ENCODE measurements at regions not wholly inside any gene's neighbourhood (a gene's known extent, or its start where the extent isn't known, plus 50 kb on each side); places are given as distances from the start of the nearest gene placed in this dataset.
A peak's percentile ranks its signal among the peaks of the same experiment; 100 is the strongest.

GRCh38 chr22:49524362-49524761 is 303.3 kb downstream of the BRD1 start:
- in situ Hi-C loops (cut with MboI; ENCODE audit: low pct_unique_long_range_greater_than_20kb in 2 of 9, low sequenced_read_pairs in 9 of 9, unreplicated experiment in 9 of 9): no loop called here
- Histone ChIP-seq H3K27ac (no peak overlapping the region), H3K4me1 (replicated peaks in 1 of 2) (no peaks in the 10 kb centered on the region), H3K4me3 (no peak overlapping the region)
- peak in 1 of 8 experiments; percentile 28 for ATAC-seq (replicated peaks in 6 of 8)
- WGBS, 10 experiments: 6 to 59% (median 31%) methylated on average over 2 to 5 of the region's 5 CpGs; no CpG with 5 or more reads in 3 of the 10 experiments

- H3K4me3 ChIP-seq: no peak overlapping the region
- in situ Hi-C loops (cut with MboI; ENCODE audit: low pct_unique_long_range_greater_than_20kb in 2 of 9, low sequenced_read_pairs in 9 of 9, unreplicated experiment in 9 of 9): no loop called here
- no peak for ATAC-seq (replicated peaks in 6 of 8)
- 40 to 100% (median 81%) methylated on average over 1 to 4 of the region's 15 CpGs; no CpG with 5 or more reads in 6 of the 10 experiments for WGBS, 10 experiments
- H3K4me1 ChIP-seq (replicated peaks in 1 of 2): no peaks in the 10 kb centered on the region
- H3K27ac ChIP-seq: no peak overlapping the region
These were observed 304.2 kb downstream of the BRD1 start for GRCh38 chr22:49523374-49524008.

- H3K4me1 ChIP-seq (replicated peaks in 1 of 2): no peaks in the 10 kb centered on the region
- no peak for ATAC-seq (replicated peaks in 6 of 8)
- H3K4me3 ChIP-seq: no peak overlapping the region
- H3K27ac ChIP-seq: no peak overlapping the region
- WGBS, 10 experiments: 0 to 100% (median 56%) methylated on average over 1 to 6 of the region's 10 CpGs; no CpG with 5 or more reads in 4 of the 10 experiments
- in situ Hi-C loops (cut with MboI; ENCODE audit: low pct_unique_long_range_greater_than_20kb in 2 of 9, low sequenced_read_pairs in 9 of 9, unreplicated experiment in 9 of 9): no loop called here
These were observed 304.9 kb downstream of the BRD1 start for GRCh38 chr22:49522582-49523373.

GRCh38 chr22:49521787-49522224 is 305.9 kb downstream of the BRD1 start:
- WGBS, 10 experiments: 7 to 92% (median 13%) methylated on average over 2 to 3 of the region's 6 CpGs; no CpG with 5 or more reads in 7 of the 10 experiments
- Histone ChIP-seq H3K4me1 (replicated peaks in 1 of 2) (no peaks in the 10 kb centered on the region), H3K4me3 (no peak overlapping the region), H3K27ac (no peak overlapping the region)
- ATAC-seq (replicated peaks in 6 of 8): no peak
- in situ Hi-C loops (cut with MboI; ENCODE audit: low pct_unique_long_range_greater_than_20kb in 2 of 9, low sequenced_read_pairs in 9 of 9, unreplicated experiment in 9 of 9): no loop called here

- H3K27ac ChIP-seq: no peak overlapping the region
- ATAC-seq (replicated peaks in 6 of 8): no peak
- in situ Hi-C loops (cut with MboI; ENCODE audit: low pct_unique_long_range_greater_than_20kb in 2 of 9, low sequenced_read_pairs in 9 of 9, unreplicated experiment in 9 of 9): no loop called here
- WGBS, 10 experiments: 7 to 76% (median 45%) methylated on average over 4 to 18 of the region's 18 CpGs
- H3K4me1 ChIP-seq (replicated peaks in 1 of 2): no peaks in the 10 kb centered on the region
- H3K4me3 ChIP-seq: no peak overlapping the region
These were observed 308.4 kb downstream of the BRD1 start for GRCh38 chr22:49519117-49519737.

GRCh38 chr22:49518436-49518970 is 309.2 kb downstream of the BRD1 start:
- ATAC-seq (replicated peaks in 6 of 8): no peak
- H3K4me3 ChIP-seq: no peak overlapping the region
- in situ Hi-C loops (cut with MboI; ENCODE audit: low pct_unique_long_range_greater_than_20kb in 2 of 9, low sequenced_read_pairs in 9 of 9, unreplicated experiment in 9 of 9): no loop called here
- no peaks in the 10 kb centered on the region for H3K4me1 ChIP-seq (replicated peaks in 1 of 2)
- 0 to 90% (median 60%) methylated on average over 1 to 7 of the region's 22 CpGs; no CpG with 5 or more reads in 3 of the 10 experiments for WGBS, 10 experiments
- no peak overlapping the region for H3K27ac ChIP-seq

DNA sequence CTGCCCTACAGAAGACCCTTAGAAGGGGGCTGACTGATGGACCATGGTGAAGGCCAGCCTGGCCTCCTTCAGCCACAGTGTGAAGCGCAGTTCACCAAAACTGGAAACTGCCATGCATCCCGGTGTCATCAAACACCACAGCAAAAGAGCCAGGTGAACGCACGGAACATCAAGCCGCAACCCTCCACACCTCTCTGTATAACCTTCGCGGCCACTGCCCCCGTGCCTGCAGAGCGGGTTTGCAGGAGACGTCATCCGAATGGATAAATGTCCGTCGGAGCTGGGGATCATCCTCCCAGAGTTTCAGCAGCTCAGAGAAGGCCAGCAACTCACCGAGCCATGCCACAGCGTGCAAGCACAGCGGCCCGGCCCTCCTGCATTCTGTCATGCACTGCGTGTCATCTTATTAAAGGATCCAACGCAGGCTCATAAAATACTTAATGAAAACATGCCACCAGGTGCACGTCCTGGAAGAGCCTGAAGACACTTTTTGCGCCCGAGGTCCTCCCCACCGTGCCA is 309.9 kb downstream of the BRD1 start:
- no peak for ATAC-seq (replicated peaks in 6 of 8)
- in situ Hi-C loops (cut with MboI; ENCODE audit: low pct_unique_long_range_greater_than_20kb in 2 of 9, low sequenced_read_pairs in 9 of 9, unreplicated experiment in 9 of 9): no loop called here

DNA sequence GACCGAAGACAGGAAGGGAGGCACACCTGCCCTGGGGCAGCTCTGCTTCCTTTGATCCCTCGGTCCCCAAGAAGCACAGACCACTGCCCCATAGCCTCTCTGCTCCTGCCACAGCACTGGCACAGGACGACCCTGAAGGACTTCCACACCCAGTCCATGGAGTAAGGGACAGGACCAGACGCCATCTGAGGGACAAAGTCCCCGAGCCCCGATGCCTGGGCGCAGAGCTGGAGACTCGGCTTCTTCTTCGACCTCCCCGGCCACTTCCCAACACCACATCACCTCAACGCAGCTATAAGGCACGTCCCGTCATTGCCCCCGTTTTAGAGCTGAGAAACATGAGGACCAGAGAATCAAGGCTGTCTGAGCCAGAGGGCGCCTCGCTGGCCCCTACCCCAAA is 310.5 kb downstream of the BRD1 start:
- Histone ChIP-seq H3K27ac (no peak overlapping the region), H3K4me1 (replicated peaks in 1 of 2) (peaks cover 0 to 3% of the 10 kb centered on the region in 2 donors), H3K4me3 (no peak overlapping the region)
- in situ Hi-C loops (cut with MboI; ENCODE audit: low pct_unique_long_range_greater_than_20kb in 2 of 9, low sequenced_read_pairs in 9 of 9, unreplicated experiment in 9 of 9): no loop called here
- 73 to 88% (median 83%) methylated on average over 2 to 7 of the region's 16 CpGs; no CpG with 5 or more reads in 7 of the 10 experiments for WGBS, 10 experiments
- ATAC-seq (replicated peaks in 6 of 8): no peak

More for the DNA sequence above, 309.9 kb downstream of the BRD1 start:
- Histone ChIP-seq H3K4me3 (no peak overlapping the region), H3K27ac (no peak overlapping the region), H3K4me1 (replicated peaks in 1 of 2) (peaks cover 0 to 2% of the 10 kb centered on the region in 2 donors)
- WGBS, 10 experiments: 29 to 87% (median 72%) methylated on average over 3 to 10 of the region's 23 CpGs; no CpG with 5 or more reads in 4 of the 10 experiments

GRCh38 chr22:49515475-49515874 is 312.2 kb downstream of the BRD1 start:
- in situ Hi-C loops (cut with MboI; ENCODE audit: low pct_unique_long_range_greater_than_20kb in 2 of 9, low sequenced_read_pairs in 9 of 9, unreplicated experiment in 9 of 9): no loop called here
- peak in 1 of 8 experiments; percentile 62 for ATAC-seq (replicated peaks in 6 of 8)
- no peak overlapping the region for H3K27ac ChIP-seq
- no peak overlapping the region for H3K4me3 ChIP-seq
- peaks cover 0 to 3% of the 10 kb centered on the region in 2 donors for H3K4me1 ChIP-seq (replicated peaks in 1 of 2)
- 11 to 100% (median 80%) methylated on average over 1 to 8 of the region's 11 CpGs; no CpG with 5 or more reads in 3 of the 10 experiments for WGBS, 10 experiments

GRCh38 chr22:49514641-49515040 is 313.0 kb downstream of the BRD1 start:
- in situ Hi-C loops (cut with MboI; ENCODE audit: low pct_unique_long_range_greater_than_20kb in 2 of 9, low sequenced_read_pairs in 9 of 9, unreplicated experiment in 9 of 9): no loop called here
- H3K4me3 ChIP-seq: no peak overlapping the region
- no peak overlapping the region for H3K27ac ChIP-seq
- peaks cover 0 to 3% of the 10 kb centered on the region in 2 donors for H3K4me1 ChIP-seq (replicated peaks in 1 of 2)
- 0 to 100% (median 20%) methylated on average over 2 to 7 of the region's 10 CpGs; no CpG with 5 or more reads in 2 of the 10 experiments for WGBS, 10 experiments
- peak in 3 of 8 experiments; percentile 58 to 82 (median 78) for ATAC-seq (replicated peaks in 6 of 8)

- ATAC-seq (replicated peaks in 6 of 8): no peak
These were observed 313.5 kb downstream of the BRD1 start for GRCh38 chr22:49514211-49514610.

DNA sequence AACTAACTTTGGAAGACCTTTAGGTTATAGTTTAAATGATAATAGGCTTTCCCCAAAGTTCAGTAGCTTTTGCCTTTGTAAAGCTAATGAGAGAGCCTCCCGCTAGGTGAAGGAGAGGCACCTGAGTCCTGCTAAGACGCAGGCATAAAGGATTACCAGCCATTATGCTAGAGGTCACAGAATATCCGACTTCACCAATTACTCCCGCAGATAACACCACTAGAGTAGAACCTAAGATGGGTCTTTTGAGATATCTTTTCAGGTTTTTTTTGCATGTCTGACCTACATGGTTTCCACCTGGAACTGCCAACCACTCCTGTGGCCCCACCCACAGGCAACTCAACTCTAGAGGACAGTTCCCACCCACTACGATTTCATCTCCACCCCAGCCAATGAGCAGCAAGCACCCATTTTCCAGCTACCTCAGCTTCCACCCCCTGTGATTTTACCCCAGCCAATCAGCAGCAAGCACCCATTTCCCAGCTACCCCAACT is 314.3 kb downstream of the BRD1 start:
- H3K4me3 ChIP-seq: no peak overlapping the region
- no peak for ATAC-seq (replicated peaks in 6 of 8)
- in situ Hi-C loops (cut with MboI; ENCODE audit: low pct_unique_long_range_greater_than_20kb in 2 of 9, low sequenced_read_pairs in 9 of 9, unreplicated experiment in 9 of 9): no loop called here
- no peak overlapping the region for H3K27ac ChIP-seq
- 0 to 66% (median 48%) methylated on average over 2 to 4 of the region's 5 CpGs; no CpG with 5 or more reads in 4 of the 10 experiments for WGBS, 10 experiments
- H3K4me1 ChIP-seq (replicated peaks in 1 of 2): peaks cover 0 to 3% of the 10 kb centered on the region in 2 donors

More at GRCh38 chr22:49514211-49514610, 313.5 kb downstream of the BRD1 start:
- in situ Hi-C loops (cut with MboI; ENCODE audit: low pct_unique_long_range_greater_than_20kb in 2 of 9, low sequenced_read_pairs in 9 of 9, unreplicated experiment in 9 of 9): no loop called here
- WGBS, 10 experiments: 20 to 100% (median 65%) methylated on average over 1 to 6 of the region's 11 CpGs; no CpG with 5 or more reads in 4 of the 10 experiments
- Histone ChIP-seq H3K4me1 (replicated peaks in 1 of 2) (peaks cover 0 to 3% of the 10 kb centered on the region in 2 donors), H3K4me3 (no peak overlapping the region), H3K27ac (no peak overlapping the region)
